GM18951 (cell line): ENCODE measurements at regions not wholly inside any gene's neighbourhood (a gene's known extent, or its start where the extent isn't known, plus 50 kb on each side); places are given as distances from the start of the nearest gene placed in this dataset.
"Not testable (repeated sequence)": the region's sequence is repeated elsewhere in the genome, so short reads cannot be mapped to it uniquely, and the experiment has no call there.

ENCODE experiments used
- POLR2A ChIP-seq: IDR thresholded peaks from 4 replicates; pipeline ENCODE4 v1.6.1; 2011; ENCODE audit warnings: mild to moderate bottlenecking; ENCODE audit not compliant: insufficient read length, insufficient read depth; ENCODE audit errors: extremely low read depth
- in situ Hi-C: fragments of 300-500 bp; cut with MboI; formaldehyde crosslinking; loops from one replicate; pipeline ENCODE4 v1.12.0; 2022; ENCODE audit warnings: low sequenced_read_pairs, mixed read lengths, inconsistent platforms; ENCODE audit not compliant: unreplicated experiment

DNA sequence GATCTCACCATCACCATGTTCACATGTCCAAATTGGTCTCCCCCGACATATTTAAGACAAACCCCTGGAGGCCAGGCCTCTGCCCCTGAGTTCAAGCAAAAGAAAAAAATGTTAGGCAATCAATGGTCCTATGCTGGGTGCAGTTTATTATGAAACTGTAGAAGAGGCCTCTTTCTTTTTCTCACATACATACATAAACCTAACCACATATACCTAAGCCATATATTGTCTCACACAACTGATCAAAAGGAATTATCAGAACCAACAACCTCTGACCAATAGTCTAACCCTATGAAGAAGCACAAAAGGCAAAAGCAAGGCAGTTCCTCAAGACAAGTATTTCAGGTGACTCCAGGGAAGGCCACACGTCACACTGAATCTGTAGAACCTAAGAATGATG, 49.9 kb downstream of the ILRUN start:
- in situ Hi-C loops: no loop called here
- no peak for TF ChIP-seq POLR2A

DNA sequence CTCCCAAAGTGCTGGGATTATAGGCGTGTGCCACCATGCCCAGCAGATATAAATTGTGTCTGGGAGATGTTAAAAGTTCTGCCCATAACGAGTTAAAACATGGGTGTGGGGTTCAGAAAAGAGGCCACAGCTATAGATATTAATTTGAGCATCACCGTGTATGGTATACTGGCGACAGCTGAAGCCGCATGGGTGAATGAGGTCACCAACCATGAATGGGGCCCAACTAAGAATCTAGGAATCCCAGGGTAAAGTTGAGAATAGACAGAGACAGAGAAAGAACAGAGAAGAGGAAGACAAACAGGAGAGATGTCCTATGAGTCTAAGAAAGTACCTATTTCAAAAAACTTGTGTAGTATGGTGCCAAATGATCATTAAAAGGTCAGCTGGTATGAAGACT, 50.9 kb downstream of the ILRUN start:
- TF ChIP-seq POLR2A: no peak
- in situ Hi-C loops: no loop called here

DNA sequence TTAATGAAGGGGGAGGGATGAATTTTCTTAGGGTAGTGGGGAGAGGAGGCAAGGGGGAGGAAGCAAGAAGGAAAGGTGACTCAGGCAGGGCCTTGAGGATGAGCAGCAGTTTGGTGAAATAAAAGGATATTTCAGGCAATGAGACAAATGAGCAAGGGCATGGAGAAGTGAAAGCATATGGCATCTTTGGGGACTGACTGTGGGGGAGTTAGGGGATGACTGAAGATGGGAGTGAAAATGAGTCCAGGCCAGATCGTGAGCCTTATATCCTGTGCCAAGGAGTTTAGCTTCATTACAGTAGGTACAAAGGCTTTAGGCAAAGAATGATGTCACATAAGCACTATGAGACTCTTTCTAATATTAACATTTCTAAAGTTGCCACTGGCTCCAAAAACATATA, 51.9 kb downstream of the ILRUN start:
- TF ChIP-seq POLR2A: no peak
- in situ Hi-C loops: no loop called here

DNA sequence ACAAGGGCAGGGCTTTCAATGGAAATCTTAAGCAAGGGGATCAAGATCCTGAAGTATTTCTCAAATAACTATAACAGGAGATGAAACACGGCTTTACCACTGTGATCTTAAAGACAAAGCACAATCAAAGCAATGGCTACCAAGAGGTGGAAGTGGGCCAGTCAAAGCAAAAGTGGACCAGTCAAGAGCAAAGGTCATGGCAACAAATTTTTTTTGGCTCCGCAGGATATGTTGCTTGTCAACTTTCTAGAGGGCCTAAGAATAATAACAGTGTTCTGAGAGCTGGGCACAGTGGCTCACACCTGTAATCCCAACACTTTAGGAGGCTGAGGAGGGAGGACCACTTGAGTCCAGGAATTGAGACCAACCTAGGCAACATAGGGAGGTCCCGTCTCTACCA, 54.1 kb downstream of the ILRUN start:
- TF ChIP-seq POLR2A: no peak
- in situ Hi-C loops: no loop called here

DNA sequence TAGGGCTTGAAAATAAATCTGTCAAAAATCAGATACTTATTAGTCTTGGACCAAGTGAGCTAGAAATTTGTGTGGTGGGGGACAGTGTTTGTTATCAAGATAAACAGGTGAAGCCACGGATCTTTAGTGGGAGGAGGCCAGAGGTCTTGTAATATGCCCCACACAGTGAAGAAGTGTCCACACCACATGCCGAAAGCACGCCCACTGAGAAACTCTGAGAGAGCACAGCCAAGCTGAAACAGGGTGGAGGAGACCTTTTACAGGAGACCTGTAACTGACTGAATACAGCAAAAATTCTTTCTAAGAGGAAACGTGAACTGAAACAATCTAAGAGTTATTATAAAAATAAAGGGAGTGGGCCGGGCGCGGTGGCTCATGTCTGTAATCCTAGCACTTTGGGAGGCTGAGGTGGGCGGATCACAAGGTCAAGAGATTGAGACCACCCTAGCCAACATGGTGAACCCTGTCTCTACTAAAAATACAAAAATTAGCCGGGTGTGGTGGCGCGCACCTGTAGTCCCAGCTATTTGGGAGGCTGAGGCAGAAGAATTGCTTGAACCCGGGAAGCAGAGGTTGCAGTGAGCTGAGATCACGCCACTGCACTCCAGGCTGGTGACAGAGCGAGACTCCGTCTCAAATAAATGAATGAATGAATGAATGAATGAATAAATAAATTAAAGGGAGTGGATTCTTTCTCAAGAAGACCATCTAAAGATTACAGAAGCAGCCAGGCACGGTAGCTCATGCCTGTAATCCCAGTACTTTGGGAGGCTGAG, 56.3 kb downstream of the ILRUN start:
- in situ Hi-C loops: not testable (repeated sequence)

DNA sequence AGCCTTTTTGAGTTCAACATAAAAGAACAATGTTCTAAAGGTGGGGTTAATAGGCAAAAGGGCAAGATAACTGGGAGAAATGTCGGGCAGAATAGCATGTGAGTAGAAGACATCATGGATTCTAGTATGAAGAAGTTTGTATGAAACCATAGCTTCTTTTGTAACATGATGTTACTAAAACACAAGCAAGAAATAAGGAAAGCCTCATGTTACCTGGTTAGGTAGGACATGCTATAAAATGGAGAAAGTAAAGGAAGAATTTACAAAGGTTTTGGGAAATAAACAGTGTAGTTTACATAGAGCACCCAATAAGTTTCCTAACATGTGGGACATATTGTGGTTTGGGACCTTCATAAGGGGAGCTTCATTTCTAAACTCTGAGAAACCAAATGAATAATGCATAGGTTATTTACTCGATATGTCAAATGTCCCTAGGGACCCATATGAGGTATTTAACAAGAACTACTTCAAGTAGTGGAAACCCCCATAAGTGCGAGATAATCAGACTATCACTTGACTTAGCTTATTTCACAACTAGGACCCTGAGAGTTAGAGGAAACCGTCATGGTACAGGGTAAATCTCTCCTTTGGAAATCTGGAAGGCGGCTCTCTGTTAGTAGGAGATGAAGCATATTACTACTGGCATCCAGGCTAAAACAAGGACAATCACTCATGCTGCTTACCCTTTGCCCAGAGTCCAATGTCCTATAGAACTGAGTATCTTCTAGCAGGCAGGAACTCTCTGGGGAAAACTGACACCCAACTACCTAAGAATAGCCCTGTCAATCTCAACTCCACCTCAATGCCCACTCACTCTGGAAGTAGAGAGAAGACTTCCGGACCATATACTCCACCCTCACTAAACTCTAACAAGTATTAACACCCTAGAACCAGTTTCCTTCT, 57.5 kb downstream of the ILRUN start:
- in situ Hi-C loops: no loop called here
- TF ChIP-seq POLR2A: no peak

DNA sequence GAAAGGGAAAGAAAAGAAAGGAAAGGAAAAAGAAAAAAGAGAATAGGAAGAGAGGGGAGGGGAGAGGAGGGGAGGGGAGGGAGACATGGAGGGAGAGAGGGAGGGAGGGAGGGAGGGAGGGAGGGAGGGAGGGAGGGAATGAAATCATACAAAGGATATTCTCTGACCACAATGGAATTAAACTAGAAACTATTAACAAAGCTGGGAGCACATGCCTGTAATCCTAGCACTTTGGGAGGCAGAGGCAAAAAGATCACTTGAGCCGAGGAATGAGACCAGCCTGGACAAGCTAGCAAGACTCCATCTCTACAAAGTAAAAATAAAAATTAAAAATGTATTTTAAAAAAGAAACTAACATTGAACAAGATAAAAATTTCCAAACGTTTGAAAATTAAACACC, 62.8 kb downstream of the ILRUN start:
- in situ Hi-C loops: no loop called here
- TF ChIP-seq POLR2A: no peak

DNA sequence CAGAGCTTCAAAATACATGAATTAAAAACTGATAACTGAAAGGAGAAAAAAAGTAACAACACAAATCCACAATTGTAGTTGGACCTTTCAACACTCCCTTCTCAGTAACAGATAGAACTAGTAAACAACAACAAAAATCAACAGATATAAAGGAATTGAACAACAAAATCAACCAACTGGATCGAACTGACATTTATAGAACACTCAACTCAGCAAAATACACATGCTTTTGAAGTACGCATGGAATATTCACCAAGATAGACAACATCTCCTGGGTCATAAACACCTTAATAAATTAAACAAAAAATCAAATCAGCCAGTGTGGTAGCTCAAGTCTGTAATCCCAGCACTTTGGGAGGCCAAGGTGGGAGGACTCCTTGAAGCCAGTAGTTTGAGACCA, 63.3 kb downstream of the ILRUN start:
- no peak for TF ChIP-seq POLR2A
- in situ Hi-C loops: no loop called here

DNA sequence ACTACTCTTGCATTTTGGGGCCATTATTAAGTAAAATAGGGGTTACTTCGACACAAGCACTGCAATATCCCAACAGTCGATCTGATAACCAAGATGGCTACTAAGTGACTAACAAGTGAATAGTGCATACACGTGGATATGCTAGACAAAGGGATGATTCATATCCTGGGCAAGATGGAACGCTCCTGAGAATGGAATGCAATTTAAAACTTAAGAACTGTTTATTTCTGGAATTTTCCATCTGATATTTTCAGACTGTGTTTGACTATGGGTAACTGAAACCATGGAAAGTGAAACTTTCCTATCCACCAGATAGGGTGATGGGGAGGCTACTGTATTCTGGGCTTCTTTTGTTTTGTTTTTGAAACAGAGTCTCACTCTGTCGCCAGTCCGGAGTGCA, 66.5 kb downstream of the ILRUN start:
- no peak for TF ChIP-seq POLR2A
- in situ Hi-C loops: no loop called here

DNA sequence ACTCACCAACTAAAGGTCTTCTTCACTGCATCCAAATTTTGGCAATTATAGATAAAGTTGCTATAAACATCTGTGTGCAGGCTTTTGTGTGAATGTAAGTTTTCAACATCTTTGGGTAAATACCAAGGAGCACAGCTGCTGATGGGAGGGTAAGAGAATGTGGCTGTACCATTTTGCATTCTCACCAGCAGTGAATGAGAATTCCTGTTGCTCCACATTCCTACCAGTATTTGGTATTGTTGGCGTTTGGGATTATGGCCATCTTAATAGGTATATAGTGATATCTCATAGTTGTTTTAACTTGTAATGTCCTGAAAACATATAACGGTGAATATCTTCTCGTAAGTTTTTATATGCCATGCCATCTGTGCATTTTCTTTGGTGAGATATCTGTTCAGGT, 69.3 kb downstream of the ILRUN start:
- no peak for TF ChIP-seq POLR2A
- in situ Hi-C loops: no loop called here

DNA sequence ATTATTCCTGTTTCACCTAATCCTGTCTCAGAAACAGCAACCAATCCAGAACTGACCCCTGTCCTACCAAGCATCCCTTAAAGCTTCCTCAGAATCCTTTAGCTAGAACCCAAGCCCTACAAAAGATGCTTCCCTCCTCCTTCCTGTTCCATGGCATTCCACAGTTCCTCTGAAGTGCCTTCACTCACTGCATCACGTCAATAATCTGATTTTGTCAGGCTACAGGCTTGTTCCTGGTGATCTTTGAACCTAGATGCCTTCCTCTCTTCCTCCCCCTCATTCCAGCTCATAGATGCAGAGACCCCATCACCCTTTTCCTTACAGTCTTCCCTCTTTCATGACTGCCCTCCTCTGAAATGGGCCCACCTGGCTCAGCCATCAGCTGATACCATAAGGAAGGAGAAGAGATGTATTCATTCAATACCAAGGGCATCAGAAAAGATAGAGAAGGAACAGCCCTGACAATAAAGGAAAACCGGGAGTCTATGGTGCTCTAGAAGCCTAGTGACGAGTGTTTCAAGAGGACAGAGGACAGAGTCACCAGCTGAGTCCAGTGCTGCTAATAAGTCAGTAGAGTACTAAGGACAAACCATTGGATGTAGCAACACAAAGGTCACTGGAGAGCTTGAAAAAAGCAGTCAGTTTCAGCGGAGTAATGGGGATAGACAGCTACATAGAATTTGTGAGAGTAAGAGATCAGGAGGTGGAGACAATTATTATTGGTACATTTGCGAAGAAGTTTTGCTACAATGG, 62.5 kb upstream of the SPDEF start:
- TF ChIP-seq POLR2A: no peak
- in situ Hi-C loops: no loop called here

DNA sequence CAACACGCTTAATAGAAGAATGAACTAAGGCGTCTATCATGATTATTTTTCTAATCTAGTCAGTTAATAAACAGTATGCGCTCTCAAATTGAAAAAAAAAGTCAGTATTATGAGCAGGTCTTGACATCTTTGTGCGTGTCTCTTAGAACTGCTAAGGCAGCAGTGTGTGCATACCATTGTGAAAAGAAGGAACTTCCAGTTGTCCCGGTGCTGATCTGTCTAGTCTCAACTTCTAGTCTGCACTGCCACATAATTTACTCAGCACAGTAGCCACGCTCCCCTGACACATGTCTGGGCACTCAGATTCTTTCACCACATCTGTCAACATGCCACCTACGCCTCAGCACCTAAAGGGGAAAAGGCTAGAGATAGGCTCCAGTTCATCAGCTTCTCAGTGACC, 61.1 kb upstream of the SPDEF start:
- in situ Hi-C loops: no loop called here
- TF ChIP-seq POLR2A: no peak

DNA sequence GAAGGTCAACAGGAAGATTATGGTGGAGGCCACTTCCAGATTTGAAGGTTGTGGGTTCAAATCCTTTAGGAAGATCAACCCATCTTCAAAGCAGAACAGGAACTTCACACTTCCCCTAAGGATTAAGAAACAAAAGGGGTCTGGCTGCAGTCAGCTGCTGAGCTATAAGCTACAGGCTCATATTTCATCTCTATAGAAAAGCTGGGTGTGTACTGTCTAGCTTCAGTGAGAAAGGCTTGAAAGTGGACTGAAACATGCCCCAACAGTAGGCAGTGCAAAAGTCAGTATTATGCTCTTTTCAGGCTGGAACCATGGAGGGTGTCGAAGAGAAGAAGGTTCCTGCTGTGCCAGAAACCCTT, 60.1 kb upstream of the SPDEF start:
- in situ Hi-C loops: no loop called here
- TF ChIP-seq POLR2A: no peak
